B cell (primary cell): ENCODE measurements at regions not wholly inside any gene's neighbourhood (a gene's known extent, or its start where the extent isn't known, plus 50 kb on each side); places are given as distances from the start of the nearest gene placed in this dataset.

Experiments
- EZH2 ChIP-seq: IDR thresholded peaks from 2 replicates; pipeline ENCODE4 v1.6.1; 2012; ENCODE audit warnings: borderline replicate concordance, low read depth, mild to moderate bottlenecking, moderate library complexity, low read length; ENCODE audit not compliant: insufficient read depth, poor library complexity, severe bottlenecking
- TF ChIP-seq, protein P1 (sequence below): fragments of 200-600 bp; IDR thresholded peaks from one replicate; pipeline ENCODE4 v1.8.0; 2022; ENCODE audit warnings: antibody characterized with exemption, mild to moderate bottlenecking

DNA sequence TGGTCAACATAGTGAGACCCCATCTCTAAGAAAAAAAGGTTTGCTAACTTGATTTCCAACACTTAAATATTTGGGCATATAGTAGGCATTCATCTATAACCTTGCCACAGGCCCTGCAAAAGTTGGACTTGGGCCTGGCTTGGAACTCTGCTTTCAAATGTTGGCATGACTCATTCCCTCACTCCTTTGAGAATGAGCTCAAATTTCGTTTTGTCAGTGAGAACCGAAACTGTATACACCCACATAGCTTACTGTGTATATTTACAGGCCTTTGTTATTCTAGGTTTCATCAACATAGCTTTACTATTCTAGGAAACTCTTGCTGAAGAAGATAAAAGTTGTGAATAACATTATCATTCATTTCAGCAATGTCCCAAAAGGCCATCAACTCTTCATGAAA is 88.7 kb upstream of the ELOVL6 start:
- TF ChIP-seq, protein P1, sequence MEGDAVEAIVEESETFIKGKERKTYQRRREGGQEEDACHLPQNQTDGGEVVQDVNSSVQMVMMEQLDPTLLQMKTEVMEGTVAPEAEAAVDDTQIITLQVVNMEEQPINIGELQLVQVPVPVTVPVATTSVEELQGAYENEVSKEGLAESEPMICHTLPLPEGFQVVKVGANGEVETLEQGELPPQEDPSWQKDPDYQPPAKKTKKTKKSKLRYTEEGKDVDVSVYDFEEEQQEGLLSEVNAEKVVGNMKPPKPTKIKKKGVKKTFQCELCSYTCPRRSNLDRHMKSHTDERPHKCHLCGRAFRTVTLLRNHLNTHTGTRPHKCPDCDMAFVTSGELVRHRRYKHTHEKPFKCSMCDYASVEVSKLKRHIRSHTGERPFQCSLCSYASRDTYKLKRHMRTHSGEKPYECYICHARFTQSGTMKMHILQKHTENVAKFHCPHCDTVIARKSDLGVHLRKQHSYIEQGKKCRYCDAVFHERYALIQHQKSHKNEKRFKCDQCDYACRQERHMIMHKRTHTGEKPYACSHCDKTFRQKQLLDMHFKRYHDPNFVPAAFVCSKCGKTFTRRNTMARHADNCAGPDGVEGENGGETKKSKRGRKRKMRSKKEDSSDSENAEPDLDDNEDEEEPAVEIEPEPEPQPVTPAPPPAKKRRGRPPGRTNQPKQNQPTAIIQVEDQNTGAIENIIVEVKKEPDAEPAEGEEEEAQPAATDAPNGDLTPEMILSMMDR: no peak
- no peak for TF ChIP-seq EZH2
